CD1c-positive myeloid dendritic cell (primary cell): ENCODE measurements at regions not wholly inside any gene's neighbourhood (a gene's known extent, or its start where the extent isn't known, plus 50 kb on each side); places are given as distances from the start of the nearest gene placed in this dataset.
"Not testable (repeated sequence)": the region's sequence is repeated elsewhere in the genome, so short reads cannot be mapped to it uniquely, and the experiment has no call there.

ENCODE experiments used
- DNase-seq: peaks from one replicate; pipeline ENCODE4 v3.0.0-alpha.2; 2016; ENCODE audit errors: extremely low spot score

GRCh38 chr9:29325894-29326293 lies 1752.6 kb upstream of the C9orf72 start:
- no peak for DNase-seq

DNA sequence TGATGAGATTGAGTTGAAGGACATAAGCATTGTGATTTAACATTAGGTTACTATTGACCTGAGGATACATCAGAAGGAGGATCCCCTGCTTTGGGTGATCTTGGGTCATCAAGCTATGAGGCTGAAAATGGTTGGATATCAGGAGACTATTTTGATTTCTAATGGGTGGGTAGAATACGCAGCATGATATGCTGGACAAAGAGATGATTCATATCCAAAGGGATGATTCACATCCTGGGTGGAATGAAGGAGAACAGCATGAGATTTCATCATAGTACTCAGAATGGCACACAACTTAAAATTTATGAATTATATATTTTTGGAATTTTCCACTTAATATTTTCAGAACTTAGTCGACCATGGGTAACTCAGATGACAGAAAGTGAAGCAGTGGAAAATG lies 1759.5 kb upstream of the C9orf72 start:
- no peak for DNase-seq

GRCh38 chr9:29336281-29336680 lies 1763.0 kb upstream of the C9orf72 start:
- no peak for DNase-seq

DNA sequence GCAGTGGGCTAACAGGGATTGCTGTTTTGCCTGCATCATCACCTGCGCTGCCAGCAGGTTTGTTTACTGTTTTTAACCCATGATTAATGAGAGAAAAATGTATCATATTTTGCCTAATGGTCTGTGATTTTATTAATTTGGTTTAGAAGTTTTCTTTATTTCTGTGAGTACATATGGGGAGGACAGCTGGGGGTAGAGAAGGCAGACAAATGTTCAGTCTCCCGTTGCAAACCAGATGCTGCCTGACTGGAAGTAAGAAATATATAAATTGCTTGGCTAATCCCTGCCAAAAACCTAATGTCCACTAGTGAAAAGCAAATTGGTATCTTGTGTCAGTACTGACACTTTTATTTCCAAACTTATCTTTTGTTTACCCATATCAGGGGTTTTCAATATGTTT lies 1766.1 kb upstream of the C9orf72 start:
- no peak for DNase-seq

- DNase-seq, result no peak
Measured at GRCh38 chr9:29348999-29349398, 1775.7 kb upstream of the C9orf72 start.

- no peak for DNase-seq
Measured at GRCh38 chr9:29389421-29389820, 1816.1 kb upstream of the C9orf72 start.

DNA sequence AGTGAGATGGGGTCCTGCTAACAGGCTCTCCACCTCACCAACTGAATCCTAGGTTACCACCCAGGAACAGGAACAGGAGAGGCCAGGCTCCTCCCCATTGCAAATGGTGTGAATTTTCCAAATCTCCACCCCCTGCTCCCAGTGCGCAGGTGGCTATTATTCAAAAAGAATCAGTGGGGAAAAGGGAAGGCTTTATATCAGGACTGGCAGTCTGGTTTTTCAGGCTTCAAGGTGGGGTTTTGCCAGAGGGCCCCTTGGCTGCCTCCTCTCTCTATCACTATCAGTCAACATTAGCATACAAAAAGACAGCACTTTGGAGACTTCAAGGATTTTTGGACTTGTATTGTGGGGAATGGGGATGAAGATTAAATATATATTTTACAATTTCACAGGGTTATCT lies 1817.6 kb upstream of the C9orf72 start:
- no peak for DNase-seq

DNA sequence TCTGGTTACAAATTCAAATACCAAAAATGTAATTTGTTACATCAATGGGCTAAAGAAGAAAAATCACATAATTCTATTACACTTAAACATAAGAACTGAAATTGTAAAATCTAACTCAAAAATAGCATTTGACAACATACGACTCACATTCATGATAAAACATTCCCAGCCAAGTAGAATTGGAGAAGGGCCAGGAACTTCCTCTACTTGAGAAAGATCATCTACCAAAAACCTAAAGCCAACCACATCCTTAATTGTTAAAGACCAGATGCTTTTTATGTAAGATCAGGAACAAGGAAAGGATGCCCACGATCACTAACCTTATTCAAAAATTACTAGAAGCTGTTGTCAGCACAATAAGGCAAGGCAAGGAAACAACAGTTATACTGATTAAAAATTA lies 1819.8 kb upstream of the C9orf72 start:
- no peak for DNase-seq

DNA sequence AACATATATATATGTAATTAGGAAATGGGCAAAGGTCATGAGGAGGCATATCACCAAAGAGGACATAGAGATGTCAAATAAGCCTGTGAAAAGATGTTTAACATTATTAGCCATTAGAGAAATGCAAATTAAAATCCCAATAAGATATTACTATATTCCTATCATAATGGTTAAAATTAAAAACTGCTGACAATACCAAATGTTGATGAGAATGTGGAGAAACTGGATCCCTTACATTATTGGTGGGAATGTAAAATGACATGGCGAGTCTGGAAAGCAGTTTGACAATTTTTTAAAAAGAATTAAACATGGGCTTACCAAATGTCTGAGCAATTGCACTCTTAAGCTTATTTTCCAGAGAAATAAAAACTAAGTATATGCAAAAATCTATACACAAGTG lies 1821.6 kb upstream of the C9orf72 start:
- no peak for DNase-seq

- DNase-seq, result no peak
Measured at GRCh38 chr9:29397148-29397547, 1823.9 kb upstream of the C9orf72 start.

- DNase-seq, result no peak
Measured at GRCh38 chr9:29416204-29416603, 1842.9 kb upstream of the C9orf72 start.

DNA sequence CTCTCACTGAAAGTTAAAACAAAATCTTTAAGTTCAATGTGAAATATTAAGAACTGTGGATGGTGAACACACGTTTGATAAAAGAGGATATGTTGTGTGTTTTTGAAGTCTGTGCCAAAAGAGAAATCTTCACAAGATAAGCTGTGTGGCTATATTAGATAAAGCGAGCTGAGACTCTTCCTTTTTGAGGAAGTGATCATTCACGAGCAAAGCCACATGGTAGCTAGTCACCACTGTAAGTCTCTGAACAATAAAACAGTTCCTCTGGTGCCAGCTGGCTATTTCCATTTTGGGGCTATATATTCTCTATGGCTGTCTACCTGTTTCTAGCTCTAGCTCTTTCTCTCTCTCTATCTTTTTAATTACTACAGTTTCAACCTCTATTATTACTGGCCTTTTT lies 1849.2 kb upstream of the C9orf72 start:
- no peak for DNase-seq

- DNase-seq, result no peak
Measured at GRCh38 chr9:29432191-29432590, 1858.9 kb upstream of the C9orf72 start.

DNA sequence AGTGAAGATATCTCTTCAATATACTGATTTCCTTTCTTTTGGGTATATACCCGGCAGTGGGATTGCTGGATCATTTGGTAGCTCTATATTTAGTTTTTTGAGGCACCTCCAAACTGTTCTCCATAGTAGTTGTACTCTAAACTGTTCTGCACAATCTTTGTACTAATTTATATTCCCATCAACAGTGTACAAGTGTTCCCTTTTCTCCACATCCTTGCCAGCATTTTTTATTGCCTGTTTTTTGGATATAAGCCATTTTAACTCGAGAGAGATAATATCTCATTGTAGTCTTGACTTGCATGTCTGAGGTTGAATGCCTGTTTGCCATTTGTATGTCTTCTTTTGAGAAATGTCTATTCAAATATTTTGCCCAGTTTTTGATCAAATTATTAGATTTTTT lies 1859.4 kb upstream of the C9orf72 start:
- DNase-seq, result not testable (repeated sequence)

DNA sequence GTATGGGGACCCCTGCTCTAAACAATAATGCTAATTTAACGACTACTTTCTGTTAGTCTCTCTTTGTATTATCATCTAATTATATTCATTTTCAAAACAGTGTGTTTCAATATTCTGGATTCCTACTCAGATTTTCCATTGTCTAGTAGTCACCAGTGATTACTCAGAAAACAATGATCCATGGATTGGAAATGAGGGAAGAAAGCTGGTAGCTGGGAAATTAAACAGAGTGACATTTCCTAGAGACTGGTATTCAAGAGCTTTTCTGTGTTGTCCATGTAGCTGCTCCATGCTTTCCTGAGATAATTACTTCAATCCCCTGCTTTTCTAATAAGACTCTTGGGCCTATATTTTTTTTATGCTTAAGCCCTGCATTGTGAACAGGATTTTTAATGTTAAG lies 1862.1 kb upstream of the C9orf72 start:
- DNase-seq, result no peak

GRCh38 chr9:29437526-29437925 lies 1864.2 kb upstream of the C9orf72 start:
- no peak for DNase-seq

DNA sequence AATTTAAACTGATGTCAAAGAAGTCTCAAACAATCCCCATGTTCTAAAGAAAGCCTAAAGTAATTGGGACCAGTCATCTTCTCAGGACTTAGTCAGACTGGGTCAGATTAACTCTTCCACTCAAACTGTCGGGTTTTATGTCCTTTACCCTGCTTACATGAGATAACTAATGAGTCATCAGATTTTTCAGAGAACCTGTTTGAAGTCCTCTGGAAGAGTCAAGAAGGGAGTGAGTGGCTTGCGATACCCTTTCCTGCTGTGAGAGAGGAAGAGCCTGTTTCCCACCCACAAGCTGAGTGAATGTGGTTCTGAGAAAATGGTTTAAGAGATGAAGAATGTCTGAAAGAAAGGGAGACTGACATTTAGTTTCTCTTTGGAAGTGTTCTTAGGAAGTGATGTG lies 1866.7 kb upstream of the C9orf72 start:
- DNase-seq, result no peak

DNA sequence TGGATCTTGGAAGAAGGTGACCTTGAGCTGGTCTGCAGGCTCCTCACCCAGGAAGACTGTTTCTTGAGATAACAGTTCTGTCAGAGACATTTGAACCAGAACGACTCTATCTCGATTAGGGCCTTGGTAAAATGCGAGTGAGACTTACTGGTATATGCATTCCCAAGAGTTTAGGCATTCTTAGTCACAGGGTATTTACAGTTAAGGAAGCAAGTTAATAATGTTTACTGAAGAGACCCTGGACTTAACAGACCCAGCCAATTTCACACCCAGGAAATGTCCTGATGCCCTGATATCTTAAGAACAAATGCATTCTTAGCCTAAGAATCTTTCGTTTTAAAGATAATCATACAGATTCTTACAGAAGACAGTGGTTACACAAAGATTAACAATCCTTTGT lies 1867.2 kb upstream of the C9orf72 start:
- DNase-seq, result no peak

- no peak for DNase-seq
Measured at GRCh38 chr9:29445751-29446150, 1872.5 kb upstream of the C9orf72 start.

- DNase-seq, result no peak
Measured at GRCh38 chr9:29449306-29449705, 1876.0 kb upstream of the C9orf72 start.

DNA sequence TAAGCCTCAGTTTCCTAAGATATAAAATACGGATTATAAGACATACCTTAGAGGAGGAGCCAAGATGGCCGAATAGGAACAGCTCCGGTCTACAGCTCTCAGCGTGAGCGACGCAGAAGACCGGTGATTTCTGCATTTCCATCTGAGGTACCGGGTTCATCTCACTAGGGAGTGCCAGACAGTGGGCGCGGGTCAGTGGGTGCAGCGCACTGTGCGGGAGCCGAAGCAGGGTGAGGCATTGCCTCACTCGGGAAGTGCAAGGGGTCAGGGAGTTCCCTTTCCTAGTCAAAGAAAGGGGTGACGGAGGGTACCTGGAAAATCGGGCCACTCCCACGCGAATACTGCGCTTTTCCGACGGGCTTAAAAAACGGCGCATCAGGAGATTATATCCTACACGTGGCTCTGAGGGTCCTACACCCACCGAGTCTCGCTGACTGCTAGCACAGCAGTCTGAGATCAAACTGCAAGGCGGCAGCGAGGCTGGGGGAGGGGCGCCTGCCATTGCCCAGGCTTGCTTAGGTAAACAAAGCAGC lies 1877.1 kb upstream of the C9orf72 start:
- not testable (repeated sequence) for DNase-seq

DNA sequence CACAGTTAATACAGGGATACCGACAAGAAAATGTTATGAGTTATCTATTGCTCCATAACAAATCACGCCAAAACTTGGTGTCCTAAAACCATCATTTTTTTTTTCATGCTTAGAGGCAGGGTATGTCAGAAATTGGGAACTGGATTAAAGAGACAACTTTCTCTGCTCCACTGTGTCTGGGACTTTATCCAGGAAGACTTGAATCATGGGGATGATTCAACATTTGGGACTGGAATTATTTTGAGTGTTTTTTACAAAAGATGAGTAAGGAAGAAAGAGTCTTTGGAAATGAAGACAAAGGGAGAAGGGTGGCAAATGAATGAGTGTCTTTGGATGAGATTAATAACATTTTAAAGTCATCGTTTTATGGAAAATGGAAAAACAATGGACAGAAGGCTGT lies 1883.7 kb upstream of the C9orf72 start:
- no peak for DNase-seq

DNA sequence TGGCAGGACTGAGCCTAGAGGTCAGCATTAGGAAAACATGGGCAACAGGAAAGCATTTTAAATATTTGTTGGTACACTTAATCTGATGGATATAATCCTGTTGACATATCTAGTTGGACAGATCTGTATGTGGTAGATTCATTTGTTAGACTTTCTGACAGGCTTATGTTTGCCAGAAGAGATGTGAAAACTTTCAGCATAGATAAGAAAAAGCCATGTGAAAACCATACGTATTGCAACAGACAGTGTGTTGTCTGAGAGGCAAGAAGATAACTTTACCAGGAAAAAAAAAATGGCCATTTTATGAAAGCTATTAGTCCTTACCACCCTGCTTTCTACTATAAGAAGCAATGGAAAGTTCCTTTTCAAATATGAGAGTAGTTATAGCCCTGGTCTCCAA lies 1902.2 kb upstream of the C9orf72 start:
- DNase-seq, result no peak

GRCh38 chr9:29511680-29512079 lies 1938.4 kb upstream of the C9orf72 start:
- DNase-seq, result no peak

- no peak for DNase-seq
Measured at GRCh38 chr9:29514336-29514735, 1941.1 kb upstream of the C9orf72 start.
